ENCODE measurements at regions not wholly inside any gene's neighbourhood (a gene's known extent, or its start where the extent isn't known, plus 50 kb on each side); places are given as distances from the start of the nearest gene placed in this dataset.
A peak's percentile ranks its signal among the peaks of the same experiment; 100 is the strongest.

DNA sequence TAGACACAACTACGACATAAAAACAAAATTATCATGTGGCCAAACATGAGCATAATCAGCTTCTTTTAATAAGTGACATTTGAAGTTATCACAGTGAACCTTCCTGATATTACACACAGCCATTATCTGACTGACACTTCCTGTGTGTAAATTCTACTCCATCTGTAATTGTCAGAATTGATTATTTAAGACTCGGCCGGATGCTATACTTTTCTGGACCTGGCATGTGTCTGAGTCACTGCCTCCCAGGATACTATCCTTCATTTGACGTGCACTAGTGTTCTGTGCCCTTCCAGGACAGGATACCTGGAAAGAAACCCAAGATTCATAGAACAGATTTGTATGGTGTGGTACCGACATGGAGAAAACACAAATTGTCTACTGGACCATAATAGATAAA is 242.0 kb downstream of the HS3ST3A1 start:
- DNase-seq, result no peak

DNA sequence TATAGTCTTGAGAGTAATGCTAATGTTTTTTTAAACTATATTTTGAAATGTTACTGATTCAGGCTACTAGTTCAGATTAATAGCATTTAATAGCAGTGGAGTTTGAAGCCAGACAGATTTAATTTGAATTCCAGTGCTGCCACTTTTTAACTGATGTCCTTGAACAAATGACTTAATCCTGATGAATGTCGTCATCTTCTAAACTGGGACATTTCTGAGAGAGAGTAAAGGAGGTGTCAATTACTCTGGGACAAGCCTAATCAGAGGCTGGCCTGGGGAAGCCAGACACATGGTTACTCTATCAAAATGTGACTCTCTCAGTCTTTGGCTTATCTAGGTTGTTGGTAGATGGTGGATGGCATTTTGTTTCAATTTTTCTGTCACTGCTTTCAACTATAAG is 246.7 kb downstream of the HS3ST3A1 start:
- no peak for DNase-seq

- no peak for DNase-seq
Observed at GRCh38 chr17:13353590-13353989, 248.1 kb downstream of the HS3ST3A1 start.

- DNase-seq, result no peak
Observed at GRCh38 chr17:13352747-13353415, 248.8 kb downstream of the HS3ST3A1 start.

- DNase-seq, result no peak
Observed at GRCh38 chr17:13351046-13351445, 250.7 kb downstream of the HS3ST3A1 start.

GRCh38 chr17:13350466-13350865 is 251.3 kb downstream of the HS3ST3A1 start:
- DNase-seq, result no peak

DNA sequence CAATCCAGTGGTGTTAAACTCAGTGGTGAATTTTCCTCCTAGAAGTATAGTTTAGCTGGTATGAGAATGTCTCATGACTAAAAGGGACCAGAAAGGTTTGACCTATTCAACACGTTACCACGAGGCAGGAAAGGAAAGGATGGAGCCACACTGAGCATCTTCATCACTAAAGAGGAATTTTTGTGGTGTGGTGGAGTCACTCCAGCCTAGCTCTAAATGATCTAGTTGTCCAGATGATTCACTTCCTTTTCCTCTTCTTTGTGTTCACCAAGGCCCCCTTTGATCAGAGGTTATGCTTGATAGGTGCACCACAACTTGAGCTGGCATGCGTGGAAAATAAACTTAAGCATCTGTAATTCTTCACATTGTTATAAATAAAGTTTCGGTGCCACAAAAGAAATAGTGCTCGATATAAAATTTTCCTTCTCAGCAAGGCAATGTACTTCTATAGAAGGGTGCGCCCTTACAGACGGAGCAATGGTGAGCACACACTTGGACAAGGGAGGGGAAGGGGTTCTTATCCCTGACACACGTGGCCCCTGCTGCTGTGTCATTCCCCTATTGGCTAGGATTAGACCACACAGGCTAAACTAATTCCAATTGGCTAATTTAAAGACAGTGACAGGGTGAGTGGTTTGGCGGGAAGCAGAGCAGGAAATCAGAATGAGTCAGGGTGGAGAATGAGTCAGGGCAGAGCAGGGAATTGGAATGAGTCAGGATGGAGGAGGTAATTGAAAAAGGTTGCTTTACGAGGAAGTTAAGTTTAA is 254.6 kb downstream of the HS3ST3A1 start:
- peak in 1 of 51 donors; percentile 14 for DNase-seq

DNA sequence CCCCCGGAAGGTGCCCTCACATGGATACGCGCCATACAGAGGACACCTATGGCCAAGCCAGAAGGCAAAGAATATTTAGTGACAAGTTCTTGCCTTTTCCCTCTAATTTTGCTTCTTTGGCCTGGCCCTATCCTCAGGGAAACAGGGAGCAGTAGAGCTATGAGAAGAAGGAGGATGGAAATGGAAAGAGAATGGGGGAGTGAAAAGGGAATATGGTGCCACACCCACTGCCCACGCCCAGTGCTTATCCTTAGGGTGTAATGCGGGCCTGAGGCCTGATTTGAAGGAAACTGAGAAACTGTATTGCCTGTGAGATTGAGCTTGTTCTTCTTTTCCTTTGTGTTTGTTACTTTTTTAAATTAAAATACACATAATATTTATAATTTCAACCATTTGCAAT is 255.1 kb downstream of the HS3ST3A1 start:
- no peak for DNase-seq

GRCh38 chr17:13346081-13346533 is 255.6 kb downstream of the HS3ST3A1 start:
- DNase-seq, result no peak

GRCh38 chr17:13338421-13338820 is 263.3 kb downstream of the HS3ST3A1 start:
- DNase-seq, result no peak

DNA sequence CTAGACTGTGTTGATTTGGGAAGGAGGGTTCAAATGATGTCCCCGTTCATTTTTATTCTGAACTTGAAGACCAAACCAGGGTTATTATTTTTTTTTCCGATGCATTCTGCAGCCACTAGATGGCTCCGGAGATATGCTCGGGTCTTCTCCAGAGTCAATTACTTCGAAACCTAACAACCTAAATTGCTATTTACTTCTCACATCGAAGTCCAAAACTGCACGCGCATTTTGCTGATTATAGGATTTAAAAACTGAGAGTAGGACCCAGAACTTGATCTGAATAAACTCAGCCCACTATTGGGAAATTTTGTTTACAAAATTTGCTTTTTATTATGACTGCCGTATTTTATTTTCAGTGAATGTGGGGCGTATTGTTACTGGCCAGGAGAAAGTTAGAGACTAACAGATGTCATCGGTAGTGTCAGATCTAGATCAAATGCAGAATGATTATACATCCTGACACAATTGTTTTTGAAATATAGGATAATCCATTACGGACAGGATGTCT is 263.8 kb downstream of the HS3ST3A1 start:
- peak in 8 of 51 donors; percentile 2 to 11 (median 5) for DNase-seq

DNA sequence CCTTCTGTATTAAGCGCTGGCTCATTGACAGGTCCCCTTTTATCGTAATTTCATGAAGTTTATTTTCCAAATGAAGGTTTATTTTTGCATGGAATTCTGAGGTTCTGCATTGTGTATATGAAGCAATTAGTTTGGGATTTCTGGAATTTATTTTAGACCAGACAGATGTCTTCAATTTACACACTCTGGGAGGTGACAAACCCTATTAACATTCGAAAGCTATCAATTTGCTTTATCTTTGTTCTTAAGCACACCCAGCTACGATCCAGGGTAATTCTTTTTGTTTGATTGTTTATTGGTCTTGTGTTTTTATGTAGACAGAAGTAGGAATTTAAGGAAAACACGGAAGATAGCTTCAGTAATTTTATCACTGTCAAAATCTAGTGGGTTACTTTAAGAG is 264.6 kb downstream of the HS3ST3A1 start:
- no peak for DNase-seq

- DNase-seq, result no peak
Observed at GRCh38 chr17:13334374-13334773, 267.4 kb downstream of the HS3ST3A1 start.

DNA sequence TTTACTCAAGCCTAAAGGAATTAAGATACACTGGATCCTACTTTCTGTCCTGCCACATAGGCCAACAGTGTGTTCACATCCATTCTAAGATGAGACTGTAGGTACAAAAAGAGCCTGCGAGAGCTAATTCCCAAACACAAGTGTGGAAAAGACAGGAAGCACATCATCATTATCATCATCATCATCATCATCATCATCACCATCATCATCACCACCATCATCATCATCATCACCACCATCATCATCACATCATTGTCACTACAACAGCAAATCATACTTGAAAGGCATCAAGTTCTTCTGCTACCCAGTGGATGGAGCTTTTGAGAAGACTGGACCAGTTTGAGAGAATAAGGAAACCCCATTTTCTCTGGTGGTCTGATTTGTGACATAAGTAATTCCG is 268.1 kb downstream of the HS3ST3A1 start:
- no peak for DNase-seq

GRCh38 chr17:13332207-13332606 is 269.5 kb downstream of the HS3ST3A1 start:
- no peak for DNase-seq

GRCh38 chr17:13329421-13329820 is 272.3 kb downstream of the HS3ST3A1 start:
- no peak for DNase-seq

GRCh38 chr17:13323990-13324389 is 277.7 kb downstream of the HS3ST3A1 start:
- DNase-seq, result no peak

DNA sequence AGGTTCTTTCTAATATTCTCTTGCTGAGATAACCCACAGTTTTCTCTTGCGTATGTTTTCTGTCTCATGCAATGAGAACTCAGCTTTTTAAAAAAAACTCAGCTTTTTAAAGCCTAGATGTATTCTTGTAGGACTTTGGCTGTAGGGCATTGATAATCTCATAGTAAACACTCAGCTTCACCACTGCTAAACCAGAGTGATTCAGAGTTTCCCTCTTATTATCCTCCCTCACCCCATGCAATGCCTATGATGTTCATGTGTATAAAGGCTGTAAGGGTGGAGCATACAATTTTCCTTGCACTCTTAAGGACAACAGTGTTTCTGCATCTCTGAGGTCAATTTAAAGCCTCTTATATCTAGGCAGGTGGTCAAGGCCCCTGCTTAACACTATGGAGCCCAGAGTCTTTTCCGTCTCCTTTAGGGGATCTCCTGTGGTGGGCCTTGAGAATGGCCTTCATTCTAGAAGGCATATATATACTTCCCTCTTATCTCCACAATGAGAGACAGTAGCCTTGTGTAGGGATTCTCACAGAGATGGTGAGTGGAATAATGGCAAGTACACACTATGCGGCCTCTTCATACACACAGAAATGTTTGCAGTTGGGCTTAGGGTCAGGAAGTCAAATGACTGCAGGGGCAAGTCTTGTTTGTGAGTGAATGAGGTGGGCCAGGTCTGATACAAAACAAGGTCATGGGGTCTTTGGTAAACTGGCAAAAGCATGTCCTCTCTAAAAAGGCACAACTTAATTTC is 279.6 kb downstream of the HS3ST3A1 start:
- no peak for DNase-seq

GRCh38 chr17:13320046-13320785 is 281.5 kb downstream of the HS3ST3A1 start:
- no peak for DNase-seq

DNA sequence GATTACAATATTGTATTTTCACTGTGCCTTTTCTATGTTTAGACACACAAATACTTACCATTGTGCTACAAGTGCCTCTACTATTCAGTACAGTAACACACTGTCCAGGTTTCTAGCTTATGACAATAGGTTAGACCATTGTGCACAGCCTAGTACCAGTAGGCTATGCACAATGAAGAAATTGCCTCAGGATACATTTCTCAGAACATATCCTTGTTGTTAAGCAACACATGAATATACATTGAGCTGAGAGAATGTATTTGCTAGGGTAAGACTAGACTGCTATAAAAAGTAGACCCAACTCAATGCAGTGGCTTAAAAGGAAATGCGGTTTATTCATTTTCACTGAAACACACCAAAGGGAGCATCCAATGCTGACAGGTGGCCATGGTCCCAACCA is 285.1 kb downstream of the HS3ST3A1 start:
- no peak for DNase-seq

DNA sequence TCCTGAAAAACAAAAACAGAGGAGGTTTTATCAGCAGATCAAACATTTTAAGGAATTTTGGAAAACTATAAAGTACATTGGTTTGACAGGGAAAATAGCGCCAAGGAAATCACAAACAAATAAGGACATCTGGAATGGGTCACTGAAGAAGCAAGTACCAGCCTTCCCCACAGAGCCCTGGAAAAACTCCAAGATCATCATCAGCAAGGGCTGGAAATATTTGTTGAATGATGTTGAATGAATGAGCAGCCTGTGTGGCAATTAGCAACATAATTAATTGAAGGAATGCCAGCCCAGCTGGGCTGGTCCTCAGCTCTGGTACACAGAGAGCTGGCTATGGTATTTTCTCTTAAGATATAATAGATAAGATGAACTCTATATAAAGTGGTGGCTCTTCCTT is 290.4 kb downstream of the HS3ST3A1 start:
- peak in 1 of 51 donors; percentile 1 for DNase-seq

Data from hypothalamus (tissue), 51 donors.